ENCODE measurements at regions not wholly inside any gene's neighbourhood (a gene's known extent, or its start where the extent isn't known, plus 50 kb on each side); places are given as distances from the start of the nearest gene placed in this dataset.

- no TSS peak for BruUV-seq (replicated peaks)
- peak; percentile 57 for TF ChIP-seq CTCF (IDR thresholded peaks at IDR 0.05)
- TF ChIP-seq POLR2AphosphoS5 (IDR thresholded peaks at IDR 0.05; ENCODE audit: low read depth, low read length): no peak
- H3K4me1 ChIP-seq (ENCODE audit: control insufficient read depth, insufficient read depth, low read length): no peaks in the 10 kb centered on the region; the same call in 1 of the 2 replicates
- ATAC-seq (0 out of 2 replicates have a peak, but pooled peaks have one; percentile 70), DNase-seq (ENCODE audit: low read depth, low spot score) (no peak)
- ChIA-PET POLR2A (no interaction called here), CTCF (interaction anchor here (0.5 kb wide), 1 partner anchor 346 kb away, joined by 3 read pairs; no protein-coding TSS in a partner anchor)
- intact Hi-C loops (cut with micrococcal nuclease; ENCODE audit: unreplicated experiment) (no loop called here), in situ Hi-C loops (cut with HindIII; ENCODE audit: low pct_unique_long_range_greater_than_20kb, low sequenced_read_pairs) (no loop called here)
- H3K9me3 ChIP-seq (ENCODE audit: control insufficient read depth, insufficient read depth, low read depth, low read length): no peaks in the 10 kb centered on the region
- no peaks in the 10 kb centered on the region for H3K27me3 ChIP-seq (ENCODE audit: control insufficient read depth, insufficient read depth, low read length)
- no peaks in the 10 kb centered on the region for H3K36me3 ChIP-seq (ENCODE audit: control insufficient read depth, insufficient read depth, low read length)
- H3K4me3 ChIP-seq (ENCODE audit: low read depth in 2 of 2, low read length in 2 of 2): no peak overlapping the region
- no peak overlapping the region for H3K27ac ChIP-seq (ENCODE audit: low read length)
Measured at GRCh38 chr4:128379860-128380259, 92.2 kb upstream of the PGRMC2 start.

- in situ Hi-C loops (cut with HindIII; ENCODE audit: low pct_unique_long_range_greater_than_20kb, low sequenced_read_pairs): no loop called here
- TF ChIP-seq POLR2AphosphoS5 (IDR thresholded peaks at IDR 0.05; ENCODE audit: low read depth, low read length): no peak
- no peak for TF ChIP-seq CTCF (IDR thresholded peaks at IDR 0.05)
- no peak for TF ChIP-seq SIN3A (IDR thresholded peaks at IDR 0.05; ENCODE audit: borderline replicate concordance, insufficient read depth, low read depth, low read length)
- no peak for TF ChIP-seq REST (IDR thresholded peaks at IDR 0.05; ENCODE audit: insufficient read depth in 1 of 2, low read depth in 2 of 2, low read length in 1 of 2)
- TF ChIP-seq TCF7L2 (IDR thresholded peaks at IDR 0.05; ENCODE audit: low read depth, low read length): no peak
- no peak for ATAC-seq
Measured at GRCh38 chr4:128378668-128379067, 91.1 kb upstream of the PGRMC2 start.

More at GRCh38 chr4:128378668-128379067, 91.1 kb upstream of the PGRMC2 start:
- no peaks in the 10 kb centered on the region for H3K27me3 ChIP-seq (ENCODE audit: control insufficient read depth, insufficient read depth, low read length)
- no TSS peak for BruUV-seq (replicated peaks)
- no peaks in the 10 kb centered on the region for H3K9me3 ChIP-seq (ENCODE audit: control insufficient read depth, insufficient read depth, low read depth, low read length)
- ChIA-PET CTCF (no interaction called here), POLR2A (no interaction called here)
- H3K27ac ChIP-seq (ENCODE audit: low read length): no peak overlapping the region
- no peak for DNase-seq (ENCODE audit: low read depth, low spot score)
- H3K36me3 ChIP-seq (ENCODE audit: control insufficient read depth, insufficient read depth, low read length): no peaks in the 10 kb centered on the region
- H3K4me3 ChIP-seq (ENCODE audit: low read depth in 2 of 2, low read length in 2 of 2): no peak overlapping the region
- intact Hi-C loops (cut with micrococcal nuclease; ENCODE audit: unreplicated experiment): no loop called here
- no peaks in the 10 kb centered on the region for H3K4me1 ChIP-seq (ENCODE audit: control insufficient read depth, insufficient read depth, low read length)
